H9 (cell line): ENCODE measurements at regions not wholly inside any gene's neighbourhood (a gene's known extent, or its start where the extent isn't known, plus 50 kb on each side); places are given as distances from the start of the nearest gene placed in this dataset.

Experiments
- DNase-seq: peaks from one replicate; pipeline ENCODE4 v3.0.0-alpha.2; 2017
- H2AFZ ChIP-seq: one replicate; pipeline ENCODE4 v1.6.1; 2013; ENCODE audit warnings: mild to moderate bottlenecking, low read length, control low read depth, moderate library complexity
- H2AK5ac ChIP-seq: 2 replicates; pipeline ENCODE4 v1.6.1; 2013; ENCODE audit warnings: low read length, control low read depth, mixed read lengths; ENCODE audit not compliant: insufficient read length
- H2BK120ac ChIP-seq: one replicate; pipeline ENCODE4 v1.6.1; 2013; ENCODE audit warnings: low read depth, mild to moderate bottlenecking, low read length, control low read depth, inconsistent platforms; ENCODE audit not compliant: poor library complexity, severe bottlenecking
- H2BK12ac ChIP-seq: 2 replicates; pipeline ENCODE4 v1.6.1; 2013; ENCODE audit warnings: low read length, control low read depth, mixed read lengths, low read depth; ENCODE audit not compliant: insufficient read length
- H2BK15ac ChIP-seq: 2 replicates; pipeline ENCODE4 v1.6.1; 2013; ENCODE audit warnings: low read depth, low read length, control low read depth
- H2BK20ac ChIP-seq: one replicate; pipeline ENCODE4 v1.6.1; 2013; ENCODE audit warnings: low read depth, mild to moderate bottlenecking, low read length, control low read depth, inconsistent platforms; ENCODE audit not compliant: poor library complexity, severe bottlenecking
- H2BK5ac ChIP-seq: 2 replicates; pipeline ENCODE4 v1.6.1; 2013; ENCODE audit warnings: low read length, control low read depth, mixed read lengths; ENCODE audit not compliant: insufficient read length
- H3K14ac ChIP-seq: 2 replicates; pipeline ENCODE4 v1.6.1; 2013; ENCODE audit warnings: low read length, control low read depth; ENCODE audit not compliant: insufficient read depth
- H3K18ac ChIP-seq: 2 replicates; pipeline ENCODE4 v1.6.1; 2013; ENCODE audit warnings: low read depth, mild to moderate bottlenecking, mixed read lengths, low read length, control low read depth; ENCODE audit not compliant: insufficient read length
- H3K23ac ChIP-seq: 2 replicates; pipeline ENCODE4 v1.6.1; 2013; ENCODE audit warnings: low read length, control low read depth, mixed read lengths, low read depth; ENCODE audit not compliant: insufficient read length
- H3K23me2 ChIP-seq: 2 replicates; pipeline ENCODE4 v1.6.1; 2013; ENCODE audit warnings: low read depth, mild to moderate bottlenecking, mixed read lengths, low read length, control low read depth; ENCODE audit not compliant: insufficient read length, poor library complexity, severe bottlenecking
- H3K27ac ChIP-seq: 2 replicates; pipeline ENCODE4 v1.5.1; 2013; ENCODE audit warnings: low read length, control low read depth, mixed read lengths, low read depth; ENCODE audit not compliant: insufficient read length
- H3K27me3 ChIP-seq: 2 replicates; pipeline ENCODE4 v1.6.1; 2013; ENCODE audit warnings: low read length, control low read depth, inconsistent platforms; ENCODE audit not compliant: insufficient read depth
- H3K4ac ChIP-seq: 2 replicates; pipeline ENCODE4 v1.6.1; 2013; ENCODE audit warnings: low read depth, mild to moderate bottlenecking, control low read depth, inconsistent platforms, low read length, moderate library complexity
- H3K4me1 ChIP-seq: 2 replicates; pipeline ENCODE4 v1.6.1; 2013; ENCODE audit warnings: low read length, control low read depth, inconsistent platforms; ENCODE audit not compliant: insufficient read depth
- H3K4me2 ChIP-seq: 2 replicates; pipeline ENCODE4 v1.6.1; 2013; ENCODE audit warnings: low read length, control low read depth, mixed read lengths; ENCODE audit not compliant: insufficient read length, insufficient read depth
- H3K56ac ChIP-seq: 2 replicates; pipeline ENCODE4 v1.6.1; 2013; ENCODE audit warnings: low read depth, mild to moderate bottlenecking, mixed read lengths, low read length, control low read depth; ENCODE audit not compliant: insufficient read length
- H3K79me1 ChIP-seq: 2 replicates; pipeline ENCODE4 v1.6.1; 2013; ENCODE audit warnings: low read depth, mild to moderate bottlenecking, moderate library complexity, low read length, control low read depth, inconsistent platforms; ENCODE audit not compliant: insufficient read depth, poor library complexity, severe bottlenecking
- H3K79me2 ChIP-seq: 2 replicates; pipeline ENCODE4 v1.6.1; 2013; ENCODE audit warnings: low read length, control low read depth, inconsistent platforms; ENCODE audit not compliant: insufficient read depth
- H3K9ac ChIP-seq: 2 replicates; pipeline ENCODE4 v1.6.1; 2013; ENCODE audit warnings: low read length, control low read depth, mixed read lengths; ENCODE audit not compliant: insufficient read length; ENCODE audit errors: extremely low read depth
- H3K9me3 ChIP-seq: one replicate; pipeline ENCODE4 v1.6.1; 2013; ENCODE audit warnings: low read depth, low read length, inconsistent platforms; ENCODE audit not compliant: control insufficient read depth
- H3T11ph ChIP-seq: one replicate; pipeline ENCODE4 v1.6.1; 2013; ENCODE audit warnings: mild to moderate bottlenecking, low read length, control low read depth, inconsistent platforms
- H4K20me1 ChIP-seq: one replicate; pipeline ENCODE4 v1.6.1; 2013; ENCODE audit not compliant: control insufficient read depth, insufficient read length, insufficient read depth
- H4K5ac ChIP-seq: 2 replicates; pipeline ENCODE4 v1.6.1; 2013; ENCODE audit warnings: low read depth, mild to moderate bottlenecking, mixed read lengths, low read length, control low read depth; ENCODE audit not compliant: insufficient read length
- H4K8ac ChIP-seq: replicated peaks from 2 replicates; pipeline ENCODE4 v1.6.1; 2013; ENCODE audit warnings: low read length, control low read depth, mixed read lengths, low read depth; ENCODE audit not compliant: insufficient read length
- H4K91ac ChIP-seq: 2 replicates; pipeline ENCODE4 v1.6.1; 2013; ENCODE audit warnings: low read depth, mild to moderate bottlenecking, moderate library complexity, mixed read lengths, low read length, control low read depth; ENCODE audit not compliant: insufficient read length
- H3K27ac Mint-ChIP-seq, 3 experiments: 2 replicates in 2 of 3; 3 replicates in 1 of 3; pipeline ENCODE4 v1.8.0; 2020 to 2021; ENCODE audit warnings: mixed read lengths in 3 of 3, mild to moderate bottlenecking in 1 of 3, moderate library complexity in 1 of 3
- H3K27me3 Mint-ChIP-seq: 2 replicates; pipeline ENCODE4 v1.8.0; 2021; ENCODE audit warnings: low read depth, mild to moderate bottlenecking, moderate library complexity, mixed read lengths
- H3K36me3 Mint-ChIP-seq, 3 experiments: 2 replicates in 2 of 3; 3 replicates in 1 of 3; pipeline ENCODE4 v1.8.0; 2020 to 2021; ENCODE audit warnings: low read depth in 3 of 3, mixed read lengths in 3 of 3; ENCODE audit not compliant: insufficient read depth in 1 of 3
- H3K4me1 Mint-ChIP-seq, 2 experiments: 2 replicates each; pipeline ENCODE4 v1.8.0; 2020; ENCODE audit warnings: mixed read lengths in 2 of 2
- H3K4me3 Mint-ChIP-seq, 2 experiments: 2 replicates in 1 of 2; 3 replicates in 1 of 2; pipeline ENCODE4 v1.8.0; 2020 to 2021; ENCODE audit warnings: mild to moderate bottlenecking in 2 of 2, mixed read lengths in 2 of 2, moderate library complexity in 1 of 2
- H3K9me3 Mint-ChIP-seq, 2 experiments: 2 replicates in 1 of 2; 3 replicates in 1 of 2; pipeline ENCODE4 v1.8.0; 2020; ENCODE audit warnings: mild to moderate bottlenecking in 2 of 2, mixed read lengths in 2 of 2, moderate library complexity in 1 of 2
- CTCF ChIP-seq: fragments of 200-600 bp; sonication (generic); conservative IDR thresholded peaks from 3 replicates; pipeline ENCODE4 v1.8.0; 2021; ENCODE audit warnings: antibody characterized with exemption, mild to moderate bottlenecking

- no peak overlapping the region for H2BK15ac ChIP-seq
- no peaks in the 10 kb centered on the region for H3K79me1 ChIP-seq
- no peak overlapping the region for H4K8ac ChIP-seq
- H2BK120ac ChIP-seq: no peak overlapping the region
- Mint-ChIP-seq H3K36me3 (no peaks in the 10 kb centered on the region), H3K27ac (no peak overlapping the region), H3K9me3 (no peaks in the 10 kb centered on the region), H3K4me3 (no peak overlapping the region), H3K27me3 (peaks cover 27% of the 10 kb centered on the region), H3K4me1 (peaks cover 25 to 27% of the 10 kb centered on the region in 2 experiments)
- no peak overlapping the region for H3K14ac ChIP-seq
- no peaks in the 10 kb centered on the region for H4K20me1 ChIP-seq
- H2BK5ac ChIP-seq: no peak overlapping the region
- H3K23me2 ChIP-seq: no peaks in the 10 kb centered on the region
- DNase-seq: no peak
- H3K79me2 ChIP-seq: no peaks in the 10 kb centered on the region
- H2AK5ac ChIP-seq: no peak overlapping the region
- H3K4ac ChIP-seq: no peak overlapping the region
- no peak overlapping the region for H2BK12ac ChIP-seq
- no peak overlapping the region for H4K5ac ChIP-seq
- no peak overlapping the region for H3K4me2 ChIP-seq
- no peak overlapping the region for H4K91ac ChIP-seq
- no peak overlapping the region for H3K18ac ChIP-seq
- H3K4me1 ChIP-seq: peaks cover 12% of the 10 kb centered on the region; the same call in 1 of the 2 replicates
- H3K9ac ChIP-seq: no peak overlapping the region
- H3K27me3 ChIP-seq: no peaks in the 10 kb centered on the region
- no peaks in the 10 kb centered on the region for H3K9me3 ChIP-seq
- H3K23ac ChIP-seq: no peak overlapping the region
- H2AFZ ChIP-seq: no peak overlapping the region
- no peak for TF ChIP-seq CTCF
- H3K56ac ChIP-seq: no peak overlapping the region
- no peak overlapping the region for H3K27ac ChIP-seq
- no peak overlapping the region for H3T11ph ChIP-seq
- H2BK20ac ChIP-seq: no peak overlapping the region
These were observed 133.8 kb upstream of the STX18 start for GRCh38 chr4:4675641-4676040.
